Peyer's patch (tissue), 4 donors: ENCODE measurements at regions not wholly inside any gene's neighbourhood (a gene's known extent, or its start where the extent isn't known, plus 50 kb on each side); places are given as distances from the start of the nearest gene placed in this dataset.

Experiments
- POLR2A ChIP-seq, 2 donors: fragments of 450-650 bp; IDR thresholded peaks; one replicate each; pipeline ENCODE4 v1.5.1; 2017; ENCODE audit warnings: antibody characterized with exemption in 2 of 2, mild to moderate bottlenecking in 2 of 2, moderate library complexity in 2 of 2
- TF ChIP-seq, protein P1 (sequence below), 6 experiments: fragments of 450-650 bp in 4 of 6; fragments of 200-600 bp in 2 of 6; sonication (generic) in 1 of 6; IDR thresholded peaks; one replicate each; pipeline ENCODE4 v1.5.1; 2017 to 2019; ENCODE audit warnings: antibody characterized with exemption in 6 of 6, mild to moderate bottlenecking in 3 of 6, moderate library complexity in 1 of 6

DNA sequence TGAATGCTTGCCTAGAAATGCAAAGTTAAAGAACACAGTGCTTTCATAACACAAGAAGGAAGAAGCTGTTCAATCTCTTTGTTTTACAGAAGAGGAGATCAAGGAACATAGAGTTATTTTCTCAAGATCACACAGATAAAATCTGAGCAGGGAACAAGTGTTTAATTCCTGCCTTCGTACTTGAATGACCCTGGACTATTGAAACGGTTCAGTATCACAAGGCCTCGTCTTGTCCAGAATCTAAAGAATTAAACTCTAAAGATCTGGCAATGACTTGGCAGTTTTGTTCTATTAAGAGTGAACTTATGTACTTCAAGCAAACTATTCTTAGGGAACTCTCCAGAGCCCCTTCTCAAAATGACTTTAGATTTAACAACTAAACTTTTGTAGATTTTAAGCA lies 97.7 kb downstream of the ANXA5 start:
- TF ChIP-seq, protein P1, sequence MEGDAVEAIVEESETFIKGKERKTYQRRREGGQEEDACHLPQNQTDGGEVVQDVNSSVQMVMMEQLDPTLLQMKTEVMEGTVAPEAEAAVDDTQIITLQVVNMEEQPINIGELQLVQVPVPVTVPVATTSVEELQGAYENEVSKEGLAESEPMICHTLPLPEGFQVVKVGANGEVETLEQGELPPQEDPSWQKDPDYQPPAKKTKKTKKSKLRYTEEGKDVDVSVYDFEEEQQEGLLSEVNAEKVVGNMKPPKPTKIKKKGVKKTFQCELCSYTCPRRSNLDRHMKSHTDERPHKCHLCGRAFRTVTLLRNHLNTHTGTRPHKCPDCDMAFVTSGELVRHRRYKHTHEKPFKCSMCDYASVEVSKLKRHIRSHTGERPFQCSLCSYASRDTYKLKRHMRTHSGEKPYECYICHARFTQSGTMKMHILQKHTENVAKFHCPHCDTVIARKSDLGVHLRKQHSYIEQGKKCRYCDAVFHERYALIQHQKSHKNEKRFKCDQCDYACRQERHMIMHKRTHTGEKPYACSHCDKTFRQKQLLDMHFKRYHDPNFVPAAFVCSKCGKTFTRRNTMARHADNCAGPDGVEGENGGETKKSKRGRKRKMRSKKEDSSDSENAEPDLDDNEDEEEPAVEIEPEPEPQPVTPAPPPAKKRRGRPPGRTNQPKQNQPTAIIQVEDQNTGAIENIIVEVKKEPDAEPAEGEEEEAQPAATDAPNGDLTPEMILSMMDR (IDR thresholded peaks at IDR 0.05): no peak
- TF ChIP-seq POLR2A (IDR thresholded peaks at IDR 0.05): no peak
